K562 (cell line): ENCODE measurements at regions not wholly inside any gene's neighbourhood (a gene's known extent, or its start where the extent isn't known, plus 50 kb on each side); places are given as distances from the start of the nearest gene placed in this dataset.

ENCODE experiments used
- FOXJ3 ChIP-seq: sonication (generic); formaldehyde crosslinking; IDR thresholded peaks from 2 replicates; pipeline ENCODE4 v1.4.0; 2020; ENCODE audit warnings: mild to moderate bottlenecking, missing genetic modification reagents
- GATA2 ChIP-seq: sonication (generic); formaldehyde crosslinking; IDR thresholded peaks from 2 replicates; pipeline ENCODE4 v1.4.0; 2020; ENCODE audit warnings: mild to moderate bottlenecking, missing genetic modification reagents
- USF2 ChIP-seq: sonication (generic); formaldehyde crosslinking; IDR thresholded peaks from 2 replicates; pipeline ENCODE4 v1.5.0; 2020; ENCODE audit warnings: missing genetic modification reagents

- TF ChIP-seq USF2 (CRISPR knock-in tag) (no peak), GATA2 (no peak), FOXJ3 (CRISPR knock-in tag) (no peak)
Observed at GRCh38 chr6:23200946-23201345, 631.6 kb downstream of the HDGFL1 start.
